ENCODE measurements at regions not wholly inside any gene's neighbourhood (a gene's known extent, or its start where the extent isn't known, plus 50 kb on each side); places are given as distances from the start of the nearest gene placed in this dataset.

GRCh38 chr13:80137994-80138393, 202.9 kb downstream of the SPRY2 start:
- no peak for TF ChIP-seq CTCF (IDR thresholded peaks at IDR 0.05)
- ATAC-seq (ENCODE audit: low FRiP score), result no peak
- DNase-seq (ENCODE audit: low spot score), result no peak

- no peak for TF ChIP-seq CTCF (IDR thresholded peaks at IDR 0.05)
- ATAC-seq (ENCODE audit: low FRiP score) (no peak), DNase-seq (ENCODE audit: low spot score) (no peak)
These were observed 206.6 kb downstream of the SPRY2 start for GRCh38 chr13:80134346-80134745.

- ATAC-seq (ENCODE audit: low FRiP score) (peak; percentile 38), DNase-seq (ENCODE audit: low spot score) (no peak)
- no peak for TF ChIP-seq CTCF (IDR thresholded peaks at IDR 0.05)
These were observed 207.2 kb downstream of the SPRY2 start for GRCh38 chr13:80133631-80134261.

GRCh38 chr13:80132741-80133601, 208.0 kb downstream of the SPRY2 start:
- no peak for DNase-seq (ENCODE audit: low spot score)
- peak; percentile 89 for ATAC-seq (ENCODE audit: low FRiP score)
- no peak for TF ChIP-seq CTCF (IDR thresholded peaks at IDR 0.05)

GRCh38 chr13:80131204-80131603, 209.7 kb downstream of the SPRY2 start:
- TF ChIP-seq CTCF (IDR thresholded peaks at IDR 0.05), result no peak
- DNase-seq (ENCODE audit: low spot score), result peak; percentile 60
- ATAC-seq (ENCODE audit: low FRiP score), result peak; percentile 46

- TF ChIP-seq CTCF (IDR thresholded peaks at IDR 0.05), result no peak
- no peak for ATAC-seq (ENCODE audit: low FRiP score)
- DNase-seq (ENCODE audit: low spot score), result no peak
These were observed 214.4 kb downstream of the SPRY2 start for GRCh38 chr13:80126389-80127068.

Measured in omental fat pad (tissue), 3 donors.